Spinal cord (tissue), 9 donors: ENCODE measurements at regions not wholly inside any gene's neighbourhood (a gene's known extent, or its start where the extent isn't known, plus 50 kb on each side); places are given as distances from the start of the nearest gene placed in this dataset.

ENCODE experiments used
- DNase-seq, 6 donors: peaks; one replicate each; pipeline versions ENCODE4 v3.0.0 to v3.0.0-alpha.2; 2013 to 2015; ENCODE audit warnings: low spot score in 6 of 6, low read depth in 4 of 6
- H3K27ac ChIP-seq: one replicate; pipeline ENCODE4 v1.5.1; 2013; ENCODE audit warnings: low read depth, low read length, control low read depth
- H3K27me3 ChIP-seq: one replicate; pipeline ENCODE4 v1.6.1; 2013; ENCODE audit warnings: low read length; ENCODE audit not compliant: control insufficient read depth, insufficient read depth
- H3K36me3 ChIP-seq: one replicate; pipeline ENCODE4 v1.6.1; 2013; ENCODE audit warnings: low read length; ENCODE audit not compliant: control insufficient read depth, insufficient read depth
- H3K4me1 ChIP-seq: one replicate; pipeline ENCODE4 v1.6.1; 2013; ENCODE audit warnings: low read length; ENCODE audit not compliant: control insufficient read depth, insufficient read depth
- H3K4me3 ChIP-seq: one replicate; pipeline ENCODE4 v1.5.1; 2013; ENCODE audit warnings: low read depth, low read length, control low read depth
- H3K9me3 ChIP-seq: one replicate; pipeline ENCODE4 v1.6.1; 2013; ENCODE audit warnings: low read length; ENCODE audit not compliant: control insufficient read depth, insufficient read depth
- WGBS: methylation state at CpG from one replicate; pipeline ENCODE4 v1.1.5; 2013; ENCODE audit warnings: missing lambda C conversion rate; ENCODE audit not compliant: insufficient coverage; 5-methylcytosine and 5-hydroxymethylcytosine counted together
- donor health status: healthy.

DNA sequence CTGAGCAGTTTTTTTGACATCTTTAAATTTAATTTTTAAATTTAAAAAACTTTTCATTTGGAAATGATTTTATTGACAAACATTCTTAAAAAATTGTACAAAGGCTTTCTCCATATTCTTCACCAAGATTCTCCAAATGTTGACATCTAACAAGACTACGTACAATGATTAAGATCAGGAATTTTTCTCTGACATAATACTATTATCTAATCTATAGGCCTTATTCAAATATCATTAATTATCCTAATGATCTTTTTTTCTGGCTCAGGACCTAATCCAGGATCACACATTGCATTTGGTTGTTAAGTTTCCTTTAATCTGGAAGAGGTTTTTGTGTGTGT, 106.1 kb upstream of the OSMR start:
- Histone ChIP-seq H3K36me3 (no peaks in the 10 kb centered on the region), H3K4me3 (no peak overlapping the region), H3K9me3 (peaks cover 2% of the 10 kb centered on the region), H3K4me1 (no peaks in the 10 kb centered on the region), H3K27me3 (no peaks in the 10 kb centered on the region), H3K27ac (no peak overlapping the region)
- WGBS: no CpG with 5 or more reads among the region's 1 CpG
- no peak for DNase-seq

DNA sequence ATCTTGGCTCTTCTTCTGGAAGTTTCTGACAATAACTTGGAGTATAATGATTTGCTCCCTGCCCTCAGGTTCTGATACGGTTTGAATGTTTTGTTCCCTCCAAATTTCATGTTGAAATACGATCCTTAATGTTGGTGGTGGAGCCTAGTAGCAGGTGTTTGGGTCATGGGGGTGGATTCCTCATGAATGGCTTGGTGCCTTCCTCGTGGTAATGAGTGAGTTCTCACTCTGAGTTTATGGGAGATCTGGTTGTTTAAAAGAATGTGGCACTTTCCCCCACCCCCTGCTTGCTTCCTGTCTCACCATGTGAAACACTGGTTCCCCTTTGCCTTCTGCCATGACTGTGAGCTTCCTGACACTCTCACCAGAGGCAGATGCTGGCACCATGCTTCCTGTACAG, 103.0 kb upstream of the OSMR start:
- H3K9me3 ChIP-seq: peaks cover 2% of the 10 kb centered on the region
- H3K4me3 ChIP-seq: no peak overlapping the region
- DNase-seq: no peak
- no peaks in the 10 kb centered on the region for H3K36me3 ChIP-seq
- no peaks in the 10 kb centered on the region for H3K4me1 ChIP-seq
- no peak overlapping the region for H3K27ac ChIP-seq
- no peaks in the 10 kb centered on the region for H3K27me3 ChIP-seq
- no CpG with 5 or more reads among the region's 3 CpGs for WGBS

DNA sequence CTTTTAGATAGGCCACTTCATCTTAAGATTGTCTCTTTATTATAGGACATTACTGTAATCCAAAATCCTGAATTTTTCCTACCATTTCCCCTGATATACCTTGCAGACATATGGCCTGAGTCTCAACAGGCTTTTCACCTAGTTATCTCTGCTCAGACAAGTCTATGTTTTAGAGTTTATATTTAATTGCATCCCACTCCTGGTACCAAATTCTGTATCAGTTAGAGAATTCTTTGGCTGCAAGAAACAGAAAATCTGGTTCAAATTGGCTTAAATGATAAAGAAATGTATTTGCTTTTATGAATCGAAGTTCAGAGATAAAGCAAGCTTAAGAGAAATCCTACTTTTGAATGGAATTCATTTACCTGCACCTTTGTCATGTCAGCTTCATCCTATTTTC, 102.2 kb upstream of the OSMR start:
- WGBS: no CpG with 5 or more reads among the region's 1 CpG
- no peak overlapping the region for H3K4me3 ChIP-seq
- DNase-seq: no peak
- no peaks in the 10 kb centered on the region for H3K27me3 ChIP-seq
- H3K9me3 ChIP-seq: peaks cover 2% of the 10 kb centered on the region
- no peaks in the 10 kb centered on the region for H3K36me3 ChIP-seq
- no peaks in the 10 kb centered on the region for H3K4me1 ChIP-seq
- H3K27ac ChIP-seq: no peak overlapping the region

DNA sequence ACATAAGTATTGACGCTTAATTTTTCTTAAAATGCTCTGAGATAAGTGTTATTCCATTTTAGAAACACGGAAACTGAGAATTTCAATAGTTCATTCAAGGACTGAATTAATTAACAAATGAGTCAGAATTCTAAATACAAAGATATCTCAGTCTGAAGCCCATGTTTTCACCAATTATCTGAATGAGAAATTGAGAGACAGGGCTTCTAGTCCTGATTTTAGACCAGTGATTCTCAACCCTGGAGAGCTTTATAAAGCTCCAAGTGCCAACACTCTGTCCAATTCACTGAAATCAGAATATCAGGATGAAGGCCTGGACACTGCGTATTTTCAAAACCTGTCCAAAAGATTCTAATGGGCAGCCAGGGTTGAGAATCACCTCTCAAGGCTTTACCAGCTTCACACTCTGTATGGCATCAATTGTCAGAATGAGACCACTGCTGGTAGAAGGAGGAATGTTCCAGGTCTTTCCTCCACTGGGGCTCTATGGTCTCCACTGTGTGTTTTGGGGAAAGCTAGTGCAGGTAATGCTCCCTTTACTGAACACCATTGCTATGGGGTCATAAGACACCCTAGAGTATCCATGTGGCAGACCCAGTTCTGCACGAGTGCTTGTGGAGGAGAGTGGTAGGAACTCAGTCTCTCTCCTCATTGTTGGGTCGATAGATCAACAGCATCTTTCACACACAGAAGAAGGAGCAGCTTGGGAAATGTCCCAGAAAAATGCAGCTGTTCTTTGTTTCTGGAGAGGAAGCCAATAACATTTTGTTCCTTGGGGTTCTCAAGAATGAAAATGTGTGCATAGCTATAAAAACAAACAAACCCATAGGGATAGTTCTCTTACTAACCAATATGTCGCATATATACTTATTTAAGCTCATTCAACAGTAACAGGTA, 99.7 kb upstream of the OSMR start:
- H3K36me3 ChIP-seq: no peaks in the 10 kb centered on the region
- H3K4me1 ChIP-seq: no peaks in the 10 kb centered on the region
- no peaks in the 10 kb centered on the region for H3K27me3 ChIP-seq
- no peak overlapping the region for H3K27ac ChIP-seq
- peaks cover 2% of the 10 kb centered on the region for H3K9me3 ChIP-seq
- peak in 1 of 6 donors; percentile 23 for DNase-seq
- WGBS: 80% methylated on average over 1 of the region's 6 CpGs
- no peak overlapping the region for H3K4me3 ChIP-seq

DNA sequence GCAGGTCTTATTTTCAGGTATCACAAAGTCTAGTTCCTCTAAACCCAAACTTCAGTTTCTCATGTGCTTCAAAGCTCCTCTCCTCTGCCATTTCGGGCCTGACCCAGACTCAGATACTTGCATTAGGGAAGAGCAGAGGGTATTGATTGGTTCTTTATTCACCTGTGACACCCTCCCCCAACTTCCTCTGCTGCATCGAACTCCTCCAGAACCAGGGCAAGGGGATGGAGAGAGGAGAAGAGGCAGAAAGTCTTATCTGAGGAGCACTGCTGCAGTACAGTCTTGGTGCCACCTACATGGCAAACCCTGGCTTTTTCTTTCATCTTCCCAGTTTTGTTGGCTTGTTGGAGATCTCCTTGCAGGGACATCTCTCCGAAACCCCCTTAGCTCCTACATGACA, 96.0 kb upstream of the OSMR start:
- Histone ChIP-seq H3K4me1 (no peaks in the 10 kb centered on the region), H3K9me3 (no peaks in the 10 kb centered on the region), H3K36me3 (no peaks in the 10 kb centered on the region), H3K27me3 (no peaks in the 10 kb centered on the region), H3K27ac (no peak overlapping the region), H3K4me3 (no peak overlapping the region)
- 80% methylated on average over 1 of the region's 3 CpGs for WGBS
- no peak for DNase-seq

DNA sequence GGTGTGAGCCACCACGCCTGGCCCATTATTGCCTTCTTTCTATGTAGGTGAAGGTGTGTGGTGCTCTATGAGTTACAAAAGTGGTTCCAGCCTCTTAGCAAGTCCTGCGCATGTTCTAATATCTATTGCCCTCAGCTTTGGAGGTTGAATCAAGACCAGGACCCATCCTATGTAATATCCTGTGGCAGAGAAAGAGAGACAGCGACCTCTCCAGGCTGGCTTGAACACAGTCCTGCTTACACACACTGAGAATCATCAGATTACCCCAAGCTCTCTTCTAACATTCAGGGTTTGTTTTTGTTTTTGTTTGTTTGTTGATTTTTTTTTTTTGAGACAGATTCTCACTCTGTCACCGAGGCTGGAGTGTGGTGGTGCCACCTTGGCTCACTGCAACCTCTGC, 94.7 kb upstream of the OSMR start:
- Histone ChIP-seq H3K4me1 (no peaks in the 10 kb centered on the region), H3K27ac (no peak overlapping the region), H3K27me3 (no peaks in the 10 kb centered on the region), H3K9me3 (no peaks in the 10 kb centered on the region), H3K4me3 (no peak overlapping the region), H3K36me3 (no peaks in the 10 kb centered on the region)
- 83% methylated on average over 1 of the region's 4 CpGs for whole genome bisulfite sequencing
- no peak for DNase-seq

DNA sequence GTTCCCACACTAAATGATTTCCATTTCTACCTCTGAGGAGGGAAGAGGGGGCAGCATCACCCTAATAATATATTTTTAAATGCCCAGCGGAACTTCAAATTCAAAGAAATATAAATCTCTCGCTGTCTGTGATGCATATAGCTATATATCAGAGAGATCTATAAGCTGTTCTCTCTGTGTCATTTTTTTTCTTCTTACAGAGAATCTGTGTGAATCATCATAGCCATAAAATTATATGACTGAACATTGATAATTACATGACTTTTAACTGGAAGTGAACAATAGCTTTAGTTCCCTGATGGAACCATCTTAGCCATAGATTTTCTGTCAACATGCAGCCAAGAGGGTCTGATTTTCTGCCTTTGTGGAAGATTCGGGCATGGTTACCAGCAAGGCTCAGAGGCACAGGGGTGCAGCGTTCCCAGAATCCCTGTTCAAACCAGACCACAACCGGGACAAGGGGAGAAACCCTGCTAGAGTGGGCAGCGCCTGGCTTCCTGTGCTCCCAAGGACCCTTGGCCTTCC, 93.7 kb upstream of the OSMR start:
- no peaks in the 10 kb centered on the region for H3K4me1 ChIP-seq
- no peaks in the 10 kb centered on the region for H3K27me3 ChIP-seq
- peak in 1 of 6 donors; percentile 18 for DNase-seq
- H3K27ac ChIP-seq: no peak overlapping the region
- no peak overlapping the region for H3K4me3 ChIP-seq
- WGBS: 95% methylated on average over 4 of the region's 6 CpGs
- H3K36me3 ChIP-seq: no peaks in the 10 kb centered on the region
- no peaks in the 10 kb centered on the region for H3K9me3 ChIP-seq

DNA sequence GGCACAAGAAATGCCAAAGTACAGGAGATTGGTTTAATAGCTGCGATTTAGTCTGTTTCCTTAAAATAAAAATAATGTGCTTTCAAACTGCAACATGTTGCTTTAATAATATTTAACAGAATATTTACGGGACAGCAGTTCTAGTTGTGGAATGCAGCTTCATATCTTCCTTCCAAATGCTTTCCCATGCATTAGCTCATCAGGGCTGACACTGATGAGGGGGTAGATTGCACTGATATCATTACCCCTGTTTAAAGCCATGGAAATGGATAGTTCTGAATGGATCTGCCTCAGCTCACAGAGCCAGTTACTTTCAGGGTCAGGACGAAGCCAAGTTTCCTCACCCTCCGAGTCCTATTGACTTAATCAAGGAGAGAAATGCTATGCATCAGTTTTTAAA, 93.2 kb upstream of the OSMR start:
- no peaks in the 10 kb centered on the region for H3K9me3 ChIP-seq
- WGBS: 80% methylated on average over 1 of the region's 4 CpGs
- no peak overlapping the region for H3K4me3 ChIP-seq
- H3K36me3 ChIP-seq: no peaks in the 10 kb centered on the region
- H3K27ac ChIP-seq: no peak overlapping the region
- no peaks in the 10 kb centered on the region for H3K4me1 ChIP-seq
- DNase-seq: no peak
- H3K27me3 ChIP-seq: no peaks in the 10 kb centered on the region

DNA sequence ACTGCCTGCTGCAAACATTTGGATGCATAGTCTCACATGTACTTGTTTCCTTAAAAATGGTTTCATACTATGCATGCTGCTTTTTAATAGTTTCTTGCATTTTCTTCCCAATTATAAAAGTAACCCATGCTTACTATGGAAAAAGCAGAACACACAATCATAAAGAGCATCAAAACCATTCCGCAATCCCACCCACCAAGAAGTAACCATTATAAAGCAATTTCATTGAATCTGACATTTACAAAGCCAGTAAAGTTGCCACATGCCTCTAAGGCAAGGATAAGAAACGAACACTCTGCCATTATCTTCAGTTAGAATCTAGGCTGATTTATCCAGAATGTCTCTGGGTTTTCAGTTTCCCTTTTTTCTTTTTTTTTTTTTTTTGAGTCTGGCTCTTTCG, 92.7 kb upstream of the OSMR start:
- H3K4me1 ChIP-seq: peaks cover 2% of the 10 kb centered on the region
- no peak overlapping the region for H3K27ac ChIP-seq
- H3K4me3 ChIP-seq: no peak overlapping the region
- WGBS: 85% methylated on average over 3 of the region's 3 CpGs
- DNase-seq: peak in 1 of 6 donors; percentile 55
- H3K27me3 ChIP-seq: no peaks in the 10 kb centered on the region
- no peaks in the 10 kb centered on the region for H3K36me3 ChIP-seq
- no peaks in the 10 kb centered on the region for H3K9me3 ChIP-seq

DNA sequence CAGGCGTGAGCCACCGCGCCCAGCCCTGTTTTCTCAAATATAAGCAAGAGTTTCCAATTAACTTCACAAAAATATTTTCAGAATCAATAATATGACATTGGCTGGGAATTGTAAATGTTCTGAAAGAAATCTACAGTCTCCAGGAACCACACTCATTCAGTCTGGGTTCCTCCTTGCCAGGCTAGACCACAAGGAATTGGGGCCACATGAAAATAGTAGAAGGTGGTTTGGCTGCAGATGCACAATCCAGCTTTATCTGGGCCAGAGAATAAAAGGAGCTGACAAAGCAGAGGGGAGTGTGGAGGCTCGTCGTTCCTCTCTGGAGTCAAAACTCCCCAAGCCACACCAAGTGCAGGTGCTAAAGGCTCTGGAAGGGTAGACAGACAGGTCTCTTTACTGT, 92.0 kb upstream of the OSMR start:
- peaks cover 5% of the 10 kb centered on the region for H3K4me1 ChIP-seq
- H3K9me3 ChIP-seq: no peaks in the 10 kb centered on the region
- no peak for DNase-seq
- no CpG with 5 or more reads among the region's 5 CpGs for WGBS
- no peaks in the 10 kb centered on the region for H3K36me3 ChIP-seq
- no peak overlapping the region for H3K4me3 ChIP-seq
- no peak overlapping the region for H3K27ac ChIP-seq
- no peaks in the 10 kb centered on the region for H3K27me3 ChIP-seq
